IMR-90 (cell line): ENCODE measurements at regions not wholly inside any gene's neighbourhood (a gene's known extent, or its start where the extent isn't known, plus 50 kb on each side); places are given as distances from the start of the nearest gene placed in this dataset.

Experiments used
- ATAC-seq: fragments of 200-7000 bp; cut with Tn5 transposase; 2 replicates; pipeline ENCODE4 v1.9.1; 2020; ENCODE audit warnings: low read depth, mild to moderate bottlenecking, moderate library complexity
- BruUV-seq: library from RNA; stranded (reverse); fragments of 400-500 nt; replicated peaks from 2 replicates; lab custom pipeline; 2021; lab: Mats Ljungman, UMichigan
- CTCF ChIA-PET: fragments of 300-600 bp; formaldehyde crosslinking; extraction: SDS; loops from one replicate; lab custom pipeline; 2021; ENCODE audit warnings: antibody characterized with exemption; lab: Yijun Ruan, JAX
- POLR2A ChIA-PET: fragments of 300-600 bp; sonication (Branson Sonifier 250); formaldehyde crosslinking; loops from one replicate; lab custom pipeline; 2022; ENCODE audit warnings: antibody characterized with exemption; ENCODE audit not compliant: unreplicated experiment; lab: Charles Lee
- DNase-seq: peaks from one replicate; pipeline ENCODE4 v3.0.0; 2013
- H2AFZ ChIP-seq: replicated peaks from 2 replicates; pipeline ENCODE3; 2013; ENCODE audit warnings: low read length, mild to moderate bottlenecking; ENCODE audit not compliant: poor library complexity
- H2AK5ac ChIP-seq: 2 replicates; pipeline ENCODE4 v1.6.1; 2013; ENCODE audit warnings: low read depth, low read length, inconsistent platforms
- H2AK9ac ChIP-seq: replicated peaks from 2 replicates; pipeline ENCODE3; 2013; ENCODE audit warnings: mild to moderate bottlenecking, low read depth, low read length, moderate library complexity; ENCODE audit not compliant: poor library complexity
- H2BK120ac ChIP-seq: 2 replicates; pipeline ENCODE4 v1.6.1; 2013; ENCODE audit warnings: low read depth, low read length, inconsistent platforms
- H2BK15ac ChIP-seq: 3 replicates; pipeline ENCODE4 v1.6.1; 2013; ENCODE audit warnings: low read depth, low read length, inconsistent platforms
- H2BK20ac ChIP-seq: 2 replicates; pipeline ENCODE4 v1.6.1; 2013; ENCODE audit warnings: low read depth, mild to moderate bottlenecking, inconsistent platforms, low read length, moderate library complexity
- H2BK5ac ChIP-seq: 2 replicates; pipeline ENCODE4 v1.6.1; 2013; ENCODE audit warnings: mild to moderate bottlenecking, low read depth, low read length, inconsistent platforms; ENCODE audit not compliant: poor library complexity, severe bottlenecking
- H3K14ac ChIP-seq: replicated peaks from 2 replicates; pipeline ENCODE4 v1.6.1; 2013; ENCODE audit warnings: low read depth, low read length, inconsistent platforms
- H3K18ac ChIP-seq: 2 replicates; pipeline ENCODE4 v1.6.1; 2013; ENCODE audit warnings: low read depth, low read length, control low read depth
- H3K23ac ChIP-seq: 2 replicates; pipeline ENCODE4 v1.6.1; 2013; ENCODE audit warnings: low read depth, low read length, inconsistent platforms
- H3K27ac ChIP-seq: 2 replicates; pipeline ENCODE4 v1.5.1; 2013; ENCODE audit warnings: mild to moderate bottlenecking, control low read depth, low read length; ENCODE audit not compliant: insufficient read depth
- H3K27me3 ChIP-seq: 2 replicates; pipeline ENCODE4 v1.6.1; 2013; ENCODE audit warnings: low read length; ENCODE audit not compliant: control insufficient read depth, insufficient read depth
- H3K36me3 ChIP-seq: 2 replicates; pipeline ENCODE4 v1.6.1; 2013; ENCODE audit warnings: low read length, mixed read lengths; ENCODE audit not compliant: control insufficient read depth, insufficient read depth
- H3K4ac ChIP-seq: 2 replicates; pipeline ENCODE4 v1.6.1; 2013; ENCODE audit warnings: low read depth, low read length, inconsistent platforms
- H3K4me1 ChIP-seq: 2 replicates; pipeline ENCODE4 v1.6.1; 2013; ENCODE audit warnings: low read length, mixed read lengths; ENCODE audit not compliant: control insufficient read depth, insufficient read depth
- H3K4me2 ChIP-seq: 2 replicates; pipeline ENCODE4 v1.6.1; 2013; ENCODE audit warnings: low read depth, mild to moderate bottlenecking, control low read depth, low read length, moderate library complexity
- H3K4me3 ChIP-seq: 2 replicates; pipeline ENCODE4 v1.5.1; 2013; ENCODE audit warnings: low read depth, mild to moderate bottlenecking, control low read depth, low read length, moderate library complexity; ENCODE audit not compliant: insufficient read depth
- H3K56ac ChIP-seq: 2 replicates; pipeline ENCODE4 v1.6.1; 2013; ENCODE audit warnings: low read length, inconsistent platforms; ENCODE audit not compliant: insufficient read depth; ENCODE audit errors: extremely low read depth
- H3K79me1 ChIP-seq, 2 experiments: 2 replicates each; pipeline ENCODE4 v1.6.1; 2013; ENCODE audit warnings: low read length in 2 of 2, inconsistent platforms in 1 of 2, low read depth in 1 of 2
- H3K9ac ChIP-seq: 2 replicates; pipeline ENCODE4 v1.6.1; 2013; ENCODE audit warnings: low read depth, low read length, control low read depth
- H3K9me1 ChIP-seq: 2 replicates; pipeline ENCODE4 v1.6.1; 2013; ENCODE audit warnings: low read length, inconsistent platforms; ENCODE audit not compliant: insufficient read depth
- H3K9me3 ChIP-seq: 2 replicates; pipeline ENCODE4 v1.6.1; 2013; ENCODE audit warnings: low read length; ENCODE audit not compliant: control insufficient read depth, insufficient read depth
- H4K20me1 ChIP-seq: 2 replicates; pipeline ENCODE4 v1.6.1; 2013; ENCODE audit warnings: low read length, inconsistent platforms; ENCODE audit not compliant: insufficient read depth
- H4K5ac ChIP-seq: 2 replicates; pipeline ENCODE4 v1.6.1; 2013; ENCODE audit warnings: mild to moderate bottlenecking, low read depth, low read length, control low read depth
- H4K8ac ChIP-seq, 2 experiments: 2 replicates each; pipeline ENCODE4 v1.6.1; 2013; ENCODE audit warnings: low read depth in 2 of 2, low read length in 2 of 2, control low read depth in 1 of 2, inconsistent platforms in 1 of 2
- H4K91ac ChIP-seq: 2 replicates; pipeline ENCODE4 v1.6.1; 2013; ENCODE audit warnings: low read depth, low read length, inconsistent platforms; ENCODE audit not compliant: insufficient read depth
- CHD1 ChIP-seq: IDR thresholded peaks from 2 replicates; pipeline ENCODE4 v1.6.1; 2012; ENCODE audit warnings: low read depth, low read length, improper control_type of control experiment
- FOS ChIP-seq: fragments of 150-350 bp; IDR thresholded peaks from 2 replicates; pipeline ENCODE4 v1.6.1; 2016; ENCODE audit warnings: low read depth, low read length
- MAFK ChIP-seq: IDR thresholded peaks from 2 replicates; pipeline ENCODE4 v1.6.1; 2012; ENCODE audit warnings: low read depth, low read length, improper control_type of control experiment
- MXI1 ChIP-seq: IDR thresholded peaks from 2 replicates; pipeline ENCODE4 v1.6.1; 2012; ENCODE audit warnings: low read depth, mild to moderate bottlenecking, low read length, moderate library complexity, borderline replicate concordance
- RAD21 ChIP-seq: IDR thresholded peaks from 2 replicates; pipeline ENCODE4 v1.6.1; 2012; ENCODE audit warnings: low read length, improper control_type of control experiment
- RCOR1 ChIP-seq: IDR thresholded peaks from 2 replicates; pipeline ENCODE4 v1.6.1; 2012; ENCODE audit warnings: mild to moderate bottlenecking, low read length, improper control_type of control experiment; ENCODE audit not compliant: insufficient replicate concordance
- RFX5 ChIP-seq: IDR thresholded peaks from 2 replicates; pipeline ENCODE4 v1.8.0; 2012; ENCODE audit warnings: low read depth, mild to moderate bottlenecking, low read length, moderate library complexity
- USF2 ChIP-seq: fragments of 150-350 bp; IDR thresholded peaks from 2 replicates; pipeline ENCODE4 v1.6.1; 2017; ENCODE audit warnings: mild to moderate bottlenecking, antibody characterized with exemption, low read length, low read depth
- WGBS, 2 experiments: methylation state at CpG; one replicate each; pipeline versions ENCODE4 v1.1.5 to v1.1.7; 2013; ENCODE audit warnings: missing lambda C conversion rate in 2 of 2; ENCODE audit not compliant: insufficient read length in 1 of 2; ENCODE audit errors: extremely low coverage in 2 of 2; 5-methylcytosine and 5-hydroxymethylcytosine counted together
- dilution Hi-C: fragments of 300-500 bp; cut with HindIII; formaldehyde crosslinking; loops from one replicate; pipeline ENCODE4 v1.14.3; 2018; ENCODE audit warnings: low sequenced_read_pairs; ENCODE audit not compliant: unreplicated experiment
- in situ Hi-C: fragments of 300-500 bp; cut with MboI; formaldehyde crosslinking; loops from 3 replicates; pipeline ENCODE4 v1.14.3; 2019; ENCODE audit warnings: low sequenced_read_pairs, inconsistent platforms, mixed read lengths
- intact Hi-C: fragments of 100-400 bp; cut with micrococcal nuclease; formaldehyde crosslinking; loops from 2 replicates; pipeline ENCODE4 v1.10.0; 2022
- TF ChIP-seq, protein P1 (sequence below): conservative IDR thresholded peaks from 2 replicates; pipeline ENCODE4 v1.5.1; 2012; ENCODE audit warnings: mild to moderate bottlenecking, low read depth, low read length, improper control_type of control experiment

DNA sequence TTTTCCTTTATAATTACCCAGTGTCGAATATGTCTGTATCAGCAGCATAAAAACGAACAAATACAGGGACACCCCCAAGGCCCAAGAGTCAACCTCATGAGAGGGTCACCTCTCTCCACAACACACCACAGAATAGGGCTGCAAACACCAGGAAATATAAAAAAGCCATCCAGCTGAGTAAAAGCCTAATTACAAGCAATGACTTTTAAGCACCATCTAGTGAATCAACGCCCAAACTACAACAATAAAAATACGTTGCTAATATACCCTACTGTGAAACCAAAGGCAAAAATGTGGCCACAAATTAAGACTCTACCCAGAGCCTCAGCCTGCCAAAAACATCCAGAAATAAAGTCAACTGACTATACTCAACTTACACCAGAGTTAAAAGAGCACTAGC is 817.9 kb upstream of the NEGR1 start:
- no peak overlapping the region for H3K23ac ChIP-seq
- H3K9me1 ChIP-seq = no peaks in the 10 kb centered on the region
- POLR2A ChIA-PET = no interaction called here
- no peak overlapping the region for H2AK9ac ChIP-seq
- no peak overlapping the region for H3K4me3 ChIP-seq
- no peak overlapping the region for H3K27ac ChIP-seq
- no peak overlapping the region for H2BK5ac ChIP-seq
- TF ChIP-seq, protein P1, sequence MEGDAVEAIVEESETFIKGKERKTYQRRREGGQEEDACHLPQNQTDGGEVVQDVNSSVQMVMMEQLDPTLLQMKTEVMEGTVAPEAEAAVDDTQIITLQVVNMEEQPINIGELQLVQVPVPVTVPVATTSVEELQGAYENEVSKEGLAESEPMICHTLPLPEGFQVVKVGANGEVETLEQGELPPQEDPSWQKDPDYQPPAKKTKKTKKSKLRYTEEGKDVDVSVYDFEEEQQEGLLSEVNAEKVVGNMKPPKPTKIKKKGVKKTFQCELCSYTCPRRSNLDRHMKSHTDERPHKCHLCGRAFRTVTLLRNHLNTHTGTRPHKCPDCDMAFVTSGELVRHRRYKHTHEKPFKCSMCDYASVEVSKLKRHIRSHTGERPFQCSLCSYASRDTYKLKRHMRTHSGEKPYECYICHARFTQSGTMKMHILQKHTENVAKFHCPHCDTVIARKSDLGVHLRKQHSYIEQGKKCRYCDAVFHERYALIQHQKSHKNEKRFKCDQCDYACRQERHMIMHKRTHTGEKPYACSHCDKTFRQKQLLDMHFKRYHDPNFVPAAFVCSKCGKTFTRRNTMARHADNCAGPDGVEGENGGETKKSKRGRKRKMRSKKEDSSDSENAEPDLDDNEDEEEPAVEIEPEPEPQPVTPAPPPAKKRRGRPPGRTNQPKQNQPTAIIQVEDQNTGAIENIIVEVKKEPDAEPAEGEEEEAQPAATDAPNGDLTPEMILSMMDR = no peak
- TF ChIP-seq USF2 (no peak), RCOR1 (no peak), RAD21 (no peak), MAFK (no peak), MXI1 (no peak), RFX5 (no peak), FOS (no peak), CHD1 (no peak)
- H3K9ac ChIP-seq = no peak overlapping the region
- dilution Hi-C loops (no loop called here), intact Hi-C loops (no loop called here), in situ Hi-C loops (no loop called here)
- no peak overlapping the region for H3K4me2 ChIP-seq
- CTCF ChIA-PET = no interaction called here
- no peak overlapping the region for H3K56ac ChIP-seq
- no peak overlapping the region for H4K5ac ChIP-seq
- H2AK5ac ChIP-seq = no peak overlapping the region
- DNase-seq = no peak
- no peaks in the 10 kb centered on the region for H3K36me3 ChIP-seq
- H3K9me3 ChIP-seq = peaks cover 12% of the 10 kb centered on the region
- H2BK120ac ChIP-seq = no peak overlapping the region
- H4K8ac ChIP-seq = no peak overlapping the region
- ATAC-seq = no peak
- H2AFZ ChIP-seq = no peak overlapping the region
- no peak overlapping the region for H2BK20ac ChIP-seq
- no peak overlapping the region for H3K14ac ChIP-seq
- no peaks in the 10 kb centered on the region for H4K20me1 ChIP-seq
- H2BK15ac ChIP-seq = no peak overlapping the region
- no peaks in the 10 kb centered on the region for H3K4me1 ChIP-seq
- no peaks in the 10 kb centered on the region for H3K79me1 ChIP-seq
- 0% methylated on average over 1 of the region's 4 CpGs; no CpG with 5 or more reads in 1 of the 2 experiments for WGBS, 2 experiments
- H4K91ac ChIP-seq = no peak overlapping the region
- no peak overlapping the region for H3K18ac ChIP-seq
- H3K4ac ChIP-seq = no peak overlapping the region
- BruUV-seq = no TSS peak
- H3K27me3 ChIP-seq = no peaks in the 10 kb centered on the region
